HepG2 (cell line): ENCODE measurements at regions not wholly inside any gene's neighbourhood (a gene's known extent, or its start where the extent isn't known, plus 50 kb on each side); places are given as distances from the start of the nearest gene placed in this dataset.

ENCODE experiments used
- ATAC-seq: fragments of 200-7000 bp; cut with Tn5 transposase; 3 replicates; pipeline ENCODE4 v1.9.1; 2020; ENCODE audit warnings: mild to moderate bottlenecking, moderate library complexity
- BruUV-seq: library from RNA; stranded (reverse); fragments of 400-500 nt; replicated peaks from 2 replicates; lab custom pipeline; 2021; lab: Mats Ljungman, UMichigan
- CTCF ChIA-PET: fragments of 300-600 bp; formaldehyde crosslinking; extraction: SDS; loops from one replicate; lab custom pipeline; 2021; ENCODE audit warnings: low total read pairs, inconsistent platforms, low intra/inter-chr PET ratio; lab: Yijun Ruan, JAX
- POLR2A ChIA-PET: fragments of 350-600 bp; sonication (Branson Sonifier 250); formaldehyde crosslinking; loops from one replicate; lab custom pipeline; 2020; ENCODE audit warnings: antibody characterized with exemption, inconsistent platforms; lab: Yijun Ruan, JAX
- DNase-seq: peaks from one replicate; pipeline ENCODE4 v3.0.0-alpha.2; 2015; ENCODE audit warnings: low spot score
- FAIRE-seq: peaks from 3 replicates; lab custom pipeline; 2011; peaks lifted over from hg19 to GRCh38; lab: Jason Lieb, UNC
- H2AFZ ChIP-seq: one replicate; pipeline ENCODE4 v1.6.1; 2011; ENCODE audit warnings: low read length, inconsistent platforms
- H3K27ac ChIP-seq: fragments of 300-600 bp; 3 replicates; pipeline ENCODE4 v1.8.0; 2011; ENCODE audit warnings: mixed run types, mild to moderate bottlenecking, mixed read lengths, low read length, inconsistent platforms; ENCODE audit not compliant: insufficient read depth; ENCODE audit errors: extremely low read length
- H3K27me3 ChIP-seq, 2 experiments: fragments of 200-600 bp in 1 of 2; 2 replicates in 1 of 2; 3 replicates in 1 of 2; pipeline versions ENCODE4 v1.6.0 to v1.8.0; 2011; ENCODE audit warnings: low read length in 2 of 2, mild to moderate bottlenecking in 2 of 2, moderate library complexity in 2 of 2, inconsistent platforms in 1 of 2; ENCODE audit not compliant: insufficient read depth in 2 of 2, control insufficient read depth in 1 of 2
- H3K36me3 ChIP-seq, 2 experiments: fragments of 200-600 bp in 1 of 2; replicated peaks in 1 of 2; 2 replicates in 1 of 2; 3 replicates in 1 of 2; pipeline versions ENCODE4 v1.5.1 to v1.8.0; 2011; ENCODE audit warnings: low read length in 2 of 2, inconsistent platforms in 1 of 2; ENCODE audit not compliant: insufficient read depth in 2 of 2, control insufficient read depth in 1 of 2
- H3K4me1 ChIP-seq: 2 replicates; pipeline ENCODE4 v1.5.1; 2012; ENCODE audit warnings: low read length, inconsistent platforms; ENCODE audit not compliant: insufficient read depth
- H3K4me2 ChIP-seq: 2 replicates; pipeline ENCODE4 v1.6.0; 2011; ENCODE audit warnings: low read depth, low read length, inconsistent platforms
- H3K4me3 ChIP-seq, 3 experiments: fragments of 200-600 bp in 1 of 3; sonication (generic), shearing (Covaris generic) in 1 of 3; replicated peaks in 1 of 3; 2 replicates each; pipeline ENCODE4 v1.5.1; 2011 to 2016; ENCODE audit warnings: low read length in 3 of 3, inconsistent platforms in 2 of 3, low read depth in 2 of 3, mild to moderate bottlenecking in 2 of 3, control low read depth in 1 of 3, mixed read lengths in 1 of 3; ENCODE audit not compliant: insufficient read depth in 1 of 3
- H3K79me2 ChIP-seq: one replicate; pipeline ENCODE4 v1.6.1; 2011; ENCODE audit warnings: low read length, inconsistent platforms; ENCODE audit not compliant: insufficient read depth
- H3K9ac ChIP-seq: 2 replicates; pipeline ENCODE4 v1.6.0; 2011; ENCODE audit warnings: mild to moderate bottlenecking, low read depth, low read length, inconsistent platforms; ENCODE audit not compliant: insufficient read depth
- H3K9me3 ChIP-seq: 2 replicates; pipeline ENCODE4 v1.5.1; 2012; ENCODE audit warnings: mild to moderate bottlenecking, low read length
- H4K20me1 ChIP-seq: 2 replicates; pipeline ENCODE4 v1.6.0; 2011; ENCODE audit warnings: inconsistent platforms, mild to moderate bottlenecking, low read length, moderate library complexity; ENCODE audit not compliant: insufficient read depth
- IRF2 ChIP-seq: IDR thresholded peaks from 2 replicates; pipeline ENCODE4 v1.6.1; 2018; ENCODE audit warnings: missing genetic modification reagents, missing compliant biosample characterization
- PHF5A ChIP-seq: IDR thresholded peaks from one replicate; pipeline ENCODE4 v1.6.1; 2018; ENCODE audit warnings: low read depth, missing genetic modification reagents; ENCODE audit not compliant: unreplicated experiment
- ZFP62 ChIP-seq: sonication (generic); formaldehyde crosslinking; IDR thresholded peaks from 2 replicates; pipeline ENCODE4 v1.4.0; 2020; ENCODE audit warnings: missing genetic modification reagents
- ZNF329 ChIP-seq: sonication (generic); formaldehyde crosslinking; IDR thresholded peaks from 2 replicates; pipeline ENCODE4 v1.9.0; 2021; ENCODE audit warnings: low read depth, mild to moderate bottlenecking, missing genetic modification reagents
- WGBS: methylation state at CpG from one replicate; pipeline ENCODE4 v1.1.6; 2017; ENCODE audit warnings: low lambda C conversion rate; 5-methylcytosine and 5-hydroxymethylcytosine counted together
- in situ Hi-C: cut with HindIII; loops from 2 replicates; pipeline ENCODE4 v1.10.0; 2017; ENCODE audit warnings: low pct_unique_long_range_greater_than_20kb; ENCODE audit not compliant: extremely low pct_ligation_motif_present
- intact Hi-C: fragments of 100-400 bp; cut with micrococcal nuclease; formaldehyde crosslinking; loops from one replicate; pipeline ENCODE4 v1.10.0; 2022; ENCODE audit not compliant: unreplicated experiment
- TF ChIP-seq, protein P1 (sequence below): IDR thresholded peaks from 2 replicates; pipeline ENCODE4 v1.6.1; 2012; ENCODE audit warnings: inconsistent platforms
- TF ChIP-seq, protein P2 (sequence below): sonication (generic); formaldehyde crosslinking; IDR thresholded peaks from 2 replicates; pipeline ENCODE4 v1.5.0; 2020; ENCODE audit warnings: mild to moderate bottlenecking, missing genetic modification reagents

DNA sequence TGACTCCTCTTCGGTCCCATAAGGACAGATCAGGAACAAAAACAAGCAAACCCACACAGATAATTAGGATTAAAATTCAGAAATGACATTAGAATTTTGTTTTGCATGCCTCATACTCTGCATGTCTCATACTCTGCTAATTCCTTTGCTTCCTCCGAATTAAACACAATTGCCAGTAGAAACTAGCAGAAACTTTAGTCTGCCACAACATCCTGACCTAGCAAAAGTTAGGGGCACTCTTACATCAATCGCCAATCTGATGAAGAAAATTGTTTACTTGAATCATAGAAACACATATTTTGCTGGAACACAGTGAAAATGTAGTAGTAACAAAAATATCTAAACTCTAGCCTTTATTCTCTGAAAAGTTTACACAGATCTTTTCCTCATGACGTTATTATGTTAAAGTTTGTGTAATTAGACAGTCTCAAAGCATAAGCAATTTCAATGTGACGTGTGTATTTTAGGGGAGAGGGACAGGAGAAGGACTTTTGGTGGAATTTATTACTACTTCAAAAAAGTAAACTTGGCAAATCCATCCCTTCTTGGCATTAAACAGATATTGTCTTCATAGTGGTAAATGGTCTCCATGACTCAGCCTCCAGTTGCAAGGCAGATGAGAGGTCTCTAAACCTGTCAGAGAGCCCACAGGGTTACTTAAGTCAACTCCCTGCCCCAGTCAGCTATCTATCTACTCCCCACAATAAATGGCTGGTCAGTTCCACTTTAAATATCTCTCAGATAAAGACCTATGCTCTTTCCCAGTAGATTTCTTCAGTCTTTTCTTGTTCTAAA, 249.8 kb upstream of the UBASH3B start:
- TF ChIP-seq, protein P1, sequence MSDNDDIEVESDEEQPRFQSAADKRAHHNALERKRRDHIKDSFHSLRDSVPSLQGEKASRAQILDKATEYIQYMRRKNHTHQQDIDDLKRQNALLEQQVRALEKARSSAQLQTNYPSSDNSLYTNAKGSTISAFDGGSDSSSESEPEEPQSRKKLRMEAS: no peak
- no peak for TF ChIP-seq ZNF329 (CRISPR knock-in tag)
- TF ChIP-seq, protein P2, sequence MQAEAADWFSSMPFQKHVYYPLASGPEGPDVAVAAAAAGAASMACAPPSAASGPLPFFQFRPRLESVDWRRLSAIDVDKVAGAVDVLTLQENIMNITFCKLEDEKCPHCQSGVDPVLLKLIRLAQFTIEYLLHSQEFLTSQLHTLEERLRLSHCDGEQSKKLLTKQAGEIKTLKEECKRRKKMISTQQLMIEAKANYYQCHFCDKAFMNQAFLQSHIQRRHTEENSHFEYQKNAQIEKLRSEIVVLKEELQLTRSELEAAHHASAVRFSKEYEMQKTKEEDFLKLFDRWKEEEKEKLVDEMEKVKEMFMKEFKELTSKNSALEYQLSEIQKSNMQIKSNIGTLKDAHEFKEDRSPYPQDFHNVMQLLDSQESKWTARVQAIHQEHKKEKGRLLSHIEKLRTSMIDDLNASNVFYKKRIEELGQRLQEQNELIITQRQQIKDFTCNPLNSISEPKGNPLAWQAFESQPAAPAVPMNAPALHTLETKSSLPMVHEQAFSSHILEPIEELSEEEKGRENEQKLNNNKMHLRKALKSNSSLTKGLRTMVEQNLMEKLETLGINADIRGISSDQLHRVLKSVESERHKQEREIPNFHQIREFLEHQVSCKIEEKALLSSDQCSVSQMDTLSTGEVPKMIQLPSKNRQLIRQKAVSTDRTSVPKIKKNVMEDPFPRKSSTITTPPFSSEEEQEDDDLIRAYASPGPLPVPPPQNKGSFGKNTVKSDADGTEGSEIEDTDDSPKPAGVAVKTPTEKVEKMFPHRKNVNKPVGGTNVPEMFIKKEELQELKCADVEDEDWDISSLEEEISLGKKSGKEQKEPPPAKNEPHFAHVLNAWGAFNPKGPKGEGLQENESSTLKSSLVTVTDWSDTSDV (CRISPR knock-in tag): no peak
- no peak for TF ChIP-seq PHF5A
- no peak for TF ChIP-seq IRF2 (CRISPR knock-in tag)
- TF ChIP-seq ZFP62 (CRISPR knock-in tag): no peak
- no TSS peak for BruUV-seq
- Histone ChIP-seq H3K9ac (no peak overlapping the region), H2AFZ (no peak overlapping the region), H3K79me2 (no peaks in the 10 kb centered on the region), H3K4me3 (no peak overlapping the region), H4K20me1 (no peaks in the 10 kb centered on the region), H3K9me3 (no peaks in the 10 kb centered on the region), H3K36me3 (no peaks in the 10 kb centered on the region), H3K27me3 (no peaks in the 10 kb centered on the region), H3K27ac (no peak overlapping the region), H3K4me1 (no peaks in the 10 kb centered on the region), H3K4me2 (no peak overlapping the region)
- no peak for FAIRE-seq
- in situ Hi-C loops: no loop called here
- POLR2A ChIA-PET: no interaction called here
- CTCF ChIA-PET: no interaction called here
- no peak for ATAC-seq
- 11% methylated on average over 5 of the region's 5 CpGs for WGBS
- intact Hi-C loops: no loop called here
- DNase-seq: no peak
